ENCODE measurements at regions not wholly inside any gene's neighbourhood (a gene's known extent, or its start where the extent isn't known, plus 50 kb on each side); places are given as distances from the start of the nearest gene placed in this dataset.

GRCh38 chr15:25178835-25179672 is 224.3 kb downstream of the SNRPN start:
- Histone ChIP-seq H3K4me1 (ENCODE audit: control insufficient read depth, insufficient read depth, low read length) (no peaks in the 10 kb centered on the region), H3K9me3 (replicated peaks; ENCODE audit: low read length) (peaks cover 9% of the 10 kb centered on the region), H3K36me3 (ENCODE audit: insufficient read depth, low read length) (no peaks in the 10 kb centered on the region), H3K4me2 (ENCODE audit: low read length) (no peak overlapping the region), H3K27me3 (ENCODE audit: control insufficient read depth, insufficient read depth, low read length) (no peaks in the 10 kb centered on the region), H3K9ac (ENCODE audit: low read depth, low read length) (no peak overlapping the region), H3K4me3 (ENCODE audit: low read length) (no peak overlapping the region)

DNA sequence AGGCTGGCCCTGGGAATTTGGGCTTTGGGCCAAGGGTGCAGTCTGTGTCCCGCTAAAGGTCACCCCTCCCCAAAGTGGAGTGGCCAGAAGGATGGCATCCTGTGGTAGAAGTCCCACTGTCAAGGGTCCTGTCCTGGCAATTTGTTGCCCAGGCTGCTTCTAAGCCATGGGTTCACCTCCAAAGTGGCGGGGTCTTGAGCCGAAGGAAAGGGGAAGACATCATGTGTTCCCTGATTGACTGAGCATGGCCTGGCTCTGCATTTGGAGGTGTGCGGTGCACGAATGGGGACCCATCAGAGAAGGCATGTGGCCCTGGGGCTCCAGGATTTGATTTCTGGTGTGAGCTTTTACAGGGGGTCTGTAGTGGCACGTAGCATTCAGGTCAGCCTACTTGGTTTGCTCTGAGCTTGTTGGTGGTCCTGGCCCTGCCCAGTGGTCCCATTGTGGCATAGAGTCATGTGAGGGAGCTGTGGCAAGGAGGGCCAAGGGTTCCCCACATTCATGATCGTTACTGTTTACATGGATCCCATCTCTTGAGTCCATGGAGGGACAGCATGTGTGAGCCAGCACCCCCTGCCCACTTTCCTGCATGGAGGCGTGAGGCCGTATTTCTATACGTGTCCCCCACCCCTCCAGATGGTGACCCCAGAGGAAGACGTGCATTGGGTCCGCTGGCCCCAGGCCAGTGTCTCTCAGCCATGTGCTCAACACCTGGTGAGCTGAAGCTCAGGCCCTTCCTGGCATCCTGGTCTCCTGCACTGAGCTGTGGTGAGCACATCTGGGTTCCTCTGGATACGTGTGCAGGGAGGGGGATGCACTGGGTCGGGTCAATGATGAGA is 225.1 kb downstream of the SNRPN start:
- peaks cover 9% of the 10 kb centered on the region for H3K9me3 ChIP-seq (replicated peaks; ENCODE audit: low read length)
- H3K27me3 ChIP-seq (ENCODE audit: control insufficient read depth, insufficient read depth, low read length) = no peaks in the 10 kb centered on the region
- H3K9ac ChIP-seq (ENCODE audit: low read depth, low read length) = no peak overlapping the region
- no peaks in the 10 kb centered on the region for H3K4me1 ChIP-seq (ENCODE audit: control insufficient read depth, insufficient read depth, low read length)
- H3K36me3 ChIP-seq (ENCODE audit: insufficient read depth, low read length) = no peaks in the 10 kb centered on the region
- H3K4me3 ChIP-seq (ENCODE audit: low read length) = no peak overlapping the region
- no peak overlapping the region for H3K4me2 ChIP-seq (ENCODE audit: low read length)

- H3K4me3 ChIP-seq (ENCODE audit: low read length) = no peak overlapping the region
- no peaks in the 10 kb centered on the region for H3K36me3 ChIP-seq (ENCODE audit: insufficient read depth, low read length)
- no peak overlapping the region for H3K4me2 ChIP-seq (ENCODE audit: low read length)
- H3K27me3 ChIP-seq (ENCODE audit: control insufficient read depth, insufficient read depth, low read length) = no peaks in the 10 kb centered on the region
- H3K4me1 ChIP-seq (ENCODE audit: control insufficient read depth, insufficient read depth, low read length) = no peaks in the 10 kb centered on the region
- H3K9me3 ChIP-seq (replicated peaks; ENCODE audit: low read length) = peaks cover 5% of the 10 kb centered on the region
- no peak overlapping the region for H3K9ac ChIP-seq (ENCODE audit: low read depth, low read length)
These were observed 226.0 kb downstream of the SNRPN start for GRCh38 chr15:25180606-25181292.

DNA sequence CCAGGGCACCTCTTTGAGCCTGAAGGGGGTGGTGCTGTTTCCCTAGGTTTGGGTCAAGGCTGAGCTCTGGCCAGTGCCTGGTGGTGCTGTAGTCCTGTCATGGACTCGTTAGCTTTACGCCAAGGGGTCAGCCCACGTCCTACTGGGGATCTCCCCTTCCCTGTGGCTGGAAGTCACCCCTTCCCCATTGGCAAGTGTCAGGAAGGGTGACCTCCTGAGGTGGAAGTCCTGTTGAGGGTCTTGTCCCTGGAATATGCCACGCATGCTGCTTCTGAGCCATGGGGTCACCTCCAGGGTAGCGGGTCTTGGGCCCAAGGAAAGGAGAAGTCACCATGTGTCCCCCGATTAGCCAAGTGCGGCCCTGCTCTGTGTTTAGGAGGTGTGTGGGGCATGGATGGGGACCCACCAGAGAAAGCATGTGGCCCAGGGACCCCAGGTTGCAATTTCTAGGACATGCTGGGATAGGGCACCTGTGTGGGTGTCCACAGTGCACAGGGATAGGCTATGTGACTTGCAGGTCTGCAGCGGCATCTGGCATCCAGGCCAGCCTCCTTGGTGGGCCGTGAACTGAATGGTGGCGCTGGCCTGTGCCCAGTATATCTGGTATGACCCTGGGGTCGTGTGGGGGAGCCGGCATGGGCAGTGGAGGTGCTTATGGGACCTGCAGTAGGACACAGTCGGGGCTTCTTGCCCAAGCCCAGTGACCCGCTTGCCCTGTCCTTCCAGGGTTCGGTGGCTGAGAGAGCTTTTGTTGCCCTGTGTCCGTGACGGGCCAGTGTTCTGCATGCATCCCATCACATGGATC is 226.7 kb downstream of the SNRPN start:
- no peaks in the 10 kb centered on the region for H3K36me3 ChIP-seq (ENCODE audit: insufficient read depth, low read length)
- H3K4me2 ChIP-seq (ENCODE audit: low read length) = no peak overlapping the region
- peaks cover 8% of the 10 kb centered on the region for H3K9me3 ChIP-seq (replicated peaks; ENCODE audit: low read length)
- H3K9ac ChIP-seq (ENCODE audit: low read depth, low read length) = no peak overlapping the region
- no peak overlapping the region for H3K4me3 ChIP-seq (ENCODE audit: low read length)
- no peaks in the 10 kb centered on the region for H3K27me3 ChIP-seq (ENCODE audit: control insufficient read depth, insufficient read depth, low read length)
- H3K4me1 ChIP-seq (ENCODE audit: control insufficient read depth, insufficient read depth, low read length) = no peaks in the 10 kb centered on the region

- Histone ChIP-seq H3K27me3 (ENCODE audit: control insufficient read depth, insufficient read depth, low read length) (no peaks in the 10 kb centered on the region), H3K36me3 (ENCODE audit: insufficient read depth, low read length) (no peaks in the 10 kb centered on the region), H3K9ac (ENCODE audit: low read depth, low read length) (no peak overlapping the region), H3K4me3 (ENCODE audit: low read length) (no peak overlapping the region), H3K9me3 (replicated peaks; ENCODE audit: low read length) (peaks cover 12% of the 10 kb centered on the region), H3K4me2 (ENCODE audit: low read length) (no peak overlapping the region), H3K4me1 (ENCODE audit: control insufficient read depth, insufficient read depth, low read length) (no peaks in the 10 kb centered on the region)
These were observed 227.3 kb downstream of the SNRPN start for GRCh38 chr15:25182098-25182478.

DNA sequence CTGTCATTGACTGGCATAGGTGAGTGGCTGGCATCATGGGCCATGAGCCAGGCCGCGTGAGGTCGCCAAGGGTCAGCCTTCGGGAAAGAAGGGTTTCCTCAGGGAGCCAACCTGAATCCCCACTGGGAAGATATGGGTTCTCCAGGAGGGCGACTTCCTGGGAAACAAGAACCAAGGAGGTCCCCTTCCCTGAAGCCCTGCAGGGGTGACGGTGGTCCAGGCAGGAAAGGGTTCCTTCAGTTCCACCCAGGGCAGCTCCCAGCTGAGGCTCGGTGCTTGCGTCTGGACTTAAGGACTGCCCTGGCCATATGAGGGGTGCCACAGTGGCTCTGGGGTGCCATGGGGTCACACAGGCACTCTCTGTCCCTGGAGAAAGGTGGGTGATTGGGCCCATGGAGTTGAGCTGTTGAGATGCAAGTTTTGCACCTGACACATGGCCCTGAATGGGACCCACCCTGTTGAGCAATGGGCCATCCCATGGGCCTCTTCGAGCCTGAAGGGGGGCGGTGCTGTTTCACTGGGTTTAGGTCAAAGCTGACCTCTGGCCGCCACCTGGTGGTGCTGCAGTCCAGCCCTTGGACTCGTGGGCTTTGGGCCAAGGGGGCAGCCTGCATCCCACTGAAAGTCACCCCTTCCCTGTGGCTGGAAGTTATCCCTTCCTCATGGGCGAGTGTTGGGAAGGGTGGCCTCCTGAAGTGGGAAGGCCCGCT is 228.1 kb downstream of the SNRPN start:
- peaks cover 12% of the 10 kb centered on the region for H3K9me3 ChIP-seq (replicated peaks; ENCODE audit: low read length)
- no peak overlapping the region for H3K4me2 ChIP-seq (ENCODE audit: low read length)
- no peaks in the 10 kb centered on the region for H3K4me1 ChIP-seq (ENCODE audit: control insufficient read depth, insufficient read depth, low read length)
- H3K36me3 ChIP-seq (ENCODE audit: insufficient read depth, low read length) = no peaks in the 10 kb centered on the region
- no peaks in the 10 kb centered on the region for H3K27me3 ChIP-seq (ENCODE audit: control insufficient read depth, insufficient read depth, low read length)
- H3K9ac ChIP-seq (ENCODE audit: low read depth, low read length) = no peak overlapping the region
- no peak overlapping the region for H3K4me3 ChIP-seq (ENCODE audit: low read length)

DNA sequence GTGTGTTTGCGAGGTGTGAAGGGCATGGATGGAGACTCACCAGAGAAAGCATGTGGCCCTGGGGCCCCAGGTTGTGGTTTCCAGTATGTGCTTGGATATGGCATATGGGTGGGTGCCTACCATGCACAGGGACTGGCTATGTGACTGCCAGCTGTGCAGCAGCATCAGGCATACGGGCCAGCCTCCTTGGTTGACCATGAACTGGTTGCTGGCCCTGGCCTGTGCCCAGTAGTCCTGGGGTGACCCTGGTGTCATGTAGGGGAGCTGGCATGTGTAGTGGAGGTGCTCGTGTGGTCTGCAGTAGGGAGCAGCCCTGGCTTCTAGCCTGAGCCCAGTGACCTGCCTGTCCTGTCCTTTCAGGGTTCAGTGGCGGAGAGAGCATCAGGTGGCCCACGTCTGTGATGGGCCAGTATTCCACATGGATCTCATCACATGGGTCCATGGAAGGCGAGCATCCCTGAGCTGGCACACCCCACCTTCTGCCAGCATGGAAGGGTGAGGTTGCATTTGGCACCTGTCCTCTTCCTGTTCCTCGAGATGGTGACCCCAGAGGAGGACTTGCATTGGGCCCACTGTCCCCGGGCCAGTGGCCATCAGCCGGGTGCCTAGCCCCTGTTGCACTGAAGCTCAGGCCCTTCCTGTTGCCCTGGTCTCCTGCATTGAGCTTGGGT is 228.9 kb downstream of the SNRPN start:
- no peaks in the 10 kb centered on the region for H3K4me1 ChIP-seq (ENCODE audit: control insufficient read depth, insufficient read depth, low read length)
- peaks cover 12% of the 10 kb centered on the region for H3K9me3 ChIP-seq (replicated peaks; ENCODE audit: low read length)
- no peak overlapping the region for H3K9ac ChIP-seq (ENCODE audit: low read depth, low read length)
- no peaks in the 10 kb centered on the region for H3K27me3 ChIP-seq (ENCODE audit: control insufficient read depth, insufficient read depth, low read length)
- no peaks in the 10 kb centered on the region for H3K36me3 ChIP-seq (ENCODE audit: insufficient read depth, low read length)
- H3K4me3 ChIP-seq (ENCODE audit: low read length) = no peak overlapping the region
- no peak overlapping the region for H3K4me2 ChIP-seq (ENCODE audit: low read length)

GRCh38 chr15:25184356-25185155 is 229.8 kb downstream of the SNRPN start:
- no peaks in the 10 kb centered on the region for H3K36me3 ChIP-seq (ENCODE audit: insufficient read depth, low read length)
- no peak overlapping the region for H3K4me3 ChIP-seq (ENCODE audit: low read length)
- no peaks in the 10 kb centered on the region for H3K4me1 ChIP-seq (ENCODE audit: control insufficient read depth, insufficient read depth, low read length)
- H3K4me2 ChIP-seq (ENCODE audit: low read length) = no peak overlapping the region
- no peak overlapping the region for H3K9ac ChIP-seq (ENCODE audit: low read depth, low read length)
- no peaks in the 10 kb centered on the region for H3K27me3 ChIP-seq (ENCODE audit: control insufficient read depth, insufficient read depth, low read length)
- H3K9me3 ChIP-seq (replicated peaks; ENCODE audit: low read length) = peaks cover 21% of the 10 kb centered on the region

DNA sequence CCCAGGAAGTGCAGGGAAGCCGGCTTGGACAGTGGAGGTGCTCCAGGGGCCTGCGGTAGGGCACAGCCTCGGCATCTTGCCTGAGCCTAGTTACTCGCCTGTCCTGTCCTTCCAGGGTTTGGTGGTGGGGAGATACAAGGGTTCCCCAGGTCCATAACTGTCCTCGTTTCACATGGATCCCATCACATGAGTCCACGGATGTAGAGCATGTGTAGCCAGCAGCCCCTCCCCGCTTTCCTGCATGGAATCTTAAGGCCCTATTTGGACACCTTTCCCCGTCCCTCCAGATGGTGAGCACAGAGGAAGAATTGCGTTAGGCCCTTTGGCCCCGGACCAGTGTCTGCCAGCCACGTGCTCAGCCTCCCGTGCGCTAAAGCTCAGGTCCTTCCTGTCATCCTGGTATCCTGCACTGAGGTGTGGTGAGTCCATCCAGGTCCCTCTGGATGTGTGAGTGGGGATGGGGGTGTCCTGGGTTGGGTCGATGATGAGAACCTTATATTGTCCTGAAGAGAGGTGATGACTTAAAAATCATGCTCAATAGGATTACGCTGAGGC is 230.4 kb downstream of the SNRPN start:
- Histone ChIP-seq H3K9me3 (replicated peaks; ENCODE audit: low read length) (peaks cover 24% of the 10 kb centered on the region), H3K4me3 (ENCODE audit: low read length) (no peak overlapping the region), H3K9ac (ENCODE audit: low read depth, low read length) (no peak overlapping the region), H3K4me1 (ENCODE audit: control insufficient read depth, insufficient read depth, low read length) (no peaks in the 10 kb centered on the region), H3K4me2 (ENCODE audit: low read length) (no peak overlapping the region), H3K27me3 (ENCODE audit: control insufficient read depth, insufficient read depth, low read length) (no peaks in the 10 kb centered on the region), H3K36me3 (ENCODE audit: insufficient read depth, low read length) (no peaks in the 10 kb centered on the region)
